Smooth muscle cell (in vitro differentiated cells): ENCODE measurements at regions not wholly inside any gene's neighbourhood (a gene's known extent, or its start where the extent isn't known, plus 50 kb on each side); places are given as distances from the start of the nearest gene placed in this dataset.

Source experiments
- DNase-seq: peaks from one replicate; lab custom pipeline; 2025; ENCODE audit not compliant: unreplicated experiment; lab: John Stamatoyannopoulos, UW
- H2AFZ ChIP-seq: fragments of 200-600 bp; sonication (generic); 2 replicates; pipeline ENCODE4 v1.6.0; 2016; ENCODE audit warnings: antibody characterized with exemption, low read depth, mild to moderate bottlenecking
- H3F3A ChIP-seq: fragments of 200-600 bp; sonication (generic); 2 replicates; pipeline ENCODE4 v1.6.0; 2017; ENCODE audit warnings: antibody characterized with exemption, low read depth
- H3K27ac ChIP-seq: fragments of 200-600 bp; sonication (generic); 2 replicates; pipeline ENCODE4 v1.5.1; 2016; ENCODE audit warnings: low read depth, mild to moderate bottlenecking
- H3K27me3 ChIP-seq: fragments of 200-600 bp; sonication (generic); 2 replicates; pipeline ENCODE4 v1.6.1; 2016; ENCODE audit warnings: low read depth, mild to moderate bottlenecking
- H3K36me3 ChIP-seq: fragments of 200-600 bp; sonication (generic); 2 replicates; pipeline ENCODE4 v1.5.1; 2016; ENCODE audit warnings: low read depth
- H3K4me1 ChIP-seq: fragments of 200-600 bp; sonication (generic); 2 replicates; pipeline ENCODE4 v1.5.1; 2016; ENCODE audit warnings: low read depth
- H3K4me2 ChIP-seq: fragments of 200-600 bp; sonication (generic); 2 replicates; pipeline ENCODE4 v1.6.0; 2016; ENCODE audit warnings: mild to moderate bottlenecking
- H3K4me3 ChIP-seq: fragments of 200-600 bp; sonication (generic); 2 replicates; pipeline ENCODE4 v1.5.1; 2016; ENCODE audit warnings: mild to moderate bottlenecking
- H3K79me2 ChIP-seq: fragments of 200-600 bp; sonication (generic); 2 replicates; pipeline ENCODE4 v1.6.0; 2016; ENCODE audit warnings: low read depth, mild to moderate bottlenecking
- H3K9ac ChIP-seq: fragments of 200-600 bp; sonication (generic); 2 replicates; pipeline ENCODE4 v1.6.0; 2016; ENCODE audit warnings: low read depth
- H3K9me3 ChIP-seq: fragments of 200-600 bp; sonication (generic); replicated peaks from 2 replicates; pipeline ENCODE4 v1.5.1; 2016; ENCODE audit warnings: low read depth
- H4K20me1 ChIP-seq: fragments of 200-600 bp; sonication (generic); 2 replicates; pipeline ENCODE4 v1.6.0; 2016; ENCODE audit warnings: low read depth
- CTCF ChIP-seq: fragments of 200-600 bp; sonication (generic); IDR thresholded peaks from 2 replicates; pipeline ENCODE4 v1.5.1; 2017; ENCODE audit warnings: borderline replicate concordance, mild to moderate bottlenecking, antibody characterized with exemption; ENCODE audit not compliant: insufficient read depth, poor library complexity, severe bottlenecking
- WGBS: methylation state at CpG from one replicate; pipeline ENCODE4 v1.1.7; 2016; ENCODE audit warnings: low lambda C conversion rate; 5-methylcytosine and 5-hydroxymethylcytosine counted together

- TF ChIP-seq CTCF, result no peak
- H3K27me3 ChIP-seq, result no peaks in the 10 kb centered on the region
- WGBS, result 87% methylated on average over 10 of the region's 10 CpGs
Measured at GRCh38 chr16:47949276-47949675, 206.5 kb downstream of the ABCC12 start.

GRCh38 chr16:47947723-47948122, 208.1 kb downstream of the ABCC12 start:
- TF ChIP-seq CTCF, result no peak
- Histone ChIP-seq H3K36me3 (no peaks in the 10 kb centered on the region), H3K4me2 (no peak overlapping the region), H3K4me1 (no peaks in the 10 kb centered on the region), H3K4me3 (no peak overlapping the region), H3K79me2 (no peaks in the 10 kb centered on the region), H3K27me3 (peaks cover 3% of the 10 kb centered on the region), H3K27ac (no peak overlapping the region), H3K9ac (no peak overlapping the region), H3F3A (no peaks in the 10 kb centered on the region), H4K20me1 (no peaks in the 10 kb centered on the region), H2AFZ (no peak overlapping the region), H3K9me3 (no peaks in the 10 kb centered on the region)
- 82% methylated on average over 3 of the region's 3 CpGs for WGBS
- DNase-seq, result no peak

More at GRCh38 chr16:47949276-47949675, 206.5 kb downstream of the ABCC12 start:
- Histone ChIP-seq H3K4me1 (no peaks in the 10 kb centered on the region), H3K27ac (no peak overlapping the region), H3K4me3 (no peak overlapping the region), H3K79me2 (no peaks in the 10 kb centered on the region), H3F3A (no peaks in the 10 kb centered on the region), H3K36me3 (no peaks in the 10 kb centered on the region), H3K9ac (no peak overlapping the region), H3K9me3 (no peaks in the 10 kb centered on the region), H4K20me1 (no peaks in the 10 kb centered on the region), H3K4me2 (no peak overlapping the region), H2AFZ (no peak overlapping the region)
- no peak for DNase-seq

GRCh38 chr16:47946092-47946491, 209.7 kb downstream of the ABCC12 start:
- Histone ChIP-seq H3K27ac (no peak overlapping the region), H3K4me3 (no peak overlapping the region), H4K20me1 (no peaks in the 10 kb centered on the region), H3K4me1 (no peaks in the 10 kb centered on the region), H3F3A (no peaks in the 10 kb centered on the region), H3K27me3 (peaks cover 3% of the 10 kb centered on the region), H3K9me3 (no peaks in the 10 kb centered on the region), H3K79me2 (no peaks in the 10 kb centered on the region), H2AFZ (no peak overlapping the region), H3K36me3 (no peaks in the 10 kb centered on the region), H3K4me2 (no peak overlapping the region), H3K9ac (no peak overlapping the region)
- WGBS, result 87% methylated on average over 13 of the region's 13 CpGs
- TF ChIP-seq CTCF, result no peak
- no peak for DNase-seq

GRCh38 chr16:47944589-47944988, 211.2 kb downstream of the ABCC12 start:
- TF ChIP-seq CTCF, result no peak
- H3F3A ChIP-seq, result no peaks in the 10 kb centered on the region
- H3K9ac ChIP-seq, result no peak overlapping the region
- H3K36me3 ChIP-seq, result no peaks in the 10 kb centered on the region
- no peaks in the 10 kb centered on the region for H3K4me1 ChIP-seq
- no peaks in the 10 kb centered on the region for H3K9me3 ChIP-seq
- H4K20me1 ChIP-seq, result no peaks in the 10 kb centered on the region
- H3K4me2 ChIP-seq, result no peak overlapping the region
- 92% methylated on average over 10 of the region's 10 CpGs for whole genome bisulfite sequencing
- peaks cover 3% of the 10 kb centered on the region for H3K27me3 ChIP-seq
- no peak for DNase-seq
- H3K27ac ChIP-seq, result no peak overlapping the region
- no peak overlapping the region for H3K4me3 ChIP-seq
- no peaks in the 10 kb centered on the region for H3K79me2 ChIP-seq
- H2AFZ ChIP-seq, result no peak overlapping the region
